Panc1 (cell line): ENCODE measurements at regions not wholly inside any gene's neighbourhood (a gene's known extent, or its start where the extent isn't known, plus 50 kb on each side); places are given as distances from the start of the nearest gene placed in this dataset.

ENCODE experiments used
- ATAC-seq: fragments of 200-7000 bp; cut with Tn5 transposase; 2 replicates; pipeline ENCODE4 v1.9.1; 2020; ENCODE audit warnings: mild to moderate bottlenecking, moderate library complexity
- BruUV-seq: library from RNA; stranded (reverse); fragments of 400-500 nt; replicated peaks from 2 replicates; lab custom pipeline; 2021; lab: Mats Ljungman, UMichigan
- CTCF ChIA-PET: fragments of 300-600 bp; sonication (Branson Sonifier 250); formaldehyde crosslinking; loops from one replicate; lab custom pipeline; 2022; ENCODE audit warnings: antibody characterized with exemption; lab: Charles Lee
- POLR2A ChIA-PET: fragments of 300-600 bp; sonication (Branson Sonifier 250); formaldehyde crosslinking; loops from one replicate; lab custom pipeline; 2022; ENCODE audit warnings: antibody characterized with exemption; lab: Charles Lee
- DNase-seq: peaks from one replicate; pipeline ENCODE4 v3.0.0-alpha.2; 2010; ENCODE audit warnings: low read depth, low spot score
- H3K27ac ChIP-seq: 2 replicates; pipeline ENCODE4 v1.5.1; 2011; ENCODE audit warnings: mild to moderate bottlenecking, low read length, inconsistent platforms
- H3K27me3 ChIP-seq: fragments of 200-500 bp; sonication (Bioruptor generic); 2 replicates; pipeline ENCODE4 v1.6.0; 2014; ENCODE audit warnings: low read length, inconsistent platforms; ENCODE audit not compliant: control insufficient read depth, insufficient read depth
- H3K36me3 ChIP-seq: fragments of 200-500 bp; sonication (Bioruptor generic); 2 replicates; pipeline ENCODE4 v1.5.1; 2014; ENCODE audit warnings: inconsistent platforms, mild to moderate bottlenecking, low read length, moderate library complexity; ENCODE audit not compliant: control insufficient read depth, insufficient read depth
- H3K4me1 ChIP-seq: 2 replicates; pipeline ENCODE4 v1.5.1; 2011; ENCODE audit warnings: inconsistent platforms, mild to moderate bottlenecking, low read length, moderate library complexity; ENCODE audit not compliant: control insufficient read depth, insufficient read depth
- H3K4me3 ChIP-seq, 2 experiments: 2 replicates each; pipeline ENCODE4 v1.5.1; 2011 to 2012; ENCODE audit warnings: low read depth in 2 of 2, low read length in 2 of 2, mild to moderate bottlenecking in 2 of 2, inconsistent platforms in 1 of 2, moderate library complexity in 1 of 2
- H3K9me3 ChIP-seq: fragments of 200-500 bp; sonication (Bioruptor generic); 2 replicates; pipeline ENCODE4 v1.5.1; 2014; ENCODE audit warnings: low read depth, mild to moderate bottlenecking, inconsistent platforms, low read length, moderate library complexity; ENCODE audit not compliant: control insufficient read depth, insufficient read depth
- POLR2AphosphoS5 ChIP-seq: IDR thresholded peaks from 2 replicates; pipeline ENCODE4 v1.6.1; 2012; ENCODE audit warnings: mild to moderate bottlenecking, low read depth, low read length, moderate library complexity
- SIN3A ChIP-seq: IDR thresholded peaks from 2 replicates; pipeline ENCODE4 v1.6.1; 2012; ENCODE audit warnings: low read depth, mild to moderate bottlenecking, low read length, moderate library complexity, borderline replicate concordance; ENCODE audit not compliant: insufficient read depth
- TCF7L2 ChIP-seq: IDR thresholded peaks from 2 replicates; pipeline ENCODE4 v1.6.1; 2011; ENCODE audit warnings: mild to moderate bottlenecking, low read depth, low read length, inconsistent platforms
- in situ Hi-C: cut with HindIII; loops from 2 replicates; pipeline ENCODE4 v1.10.0; 2016; ENCODE audit warnings: low sequenced_read_pairs, low pct_unique_long_range_greater_than_20kb
- intact Hi-C: fragments of 100-400 bp; cut with micrococcal nuclease; formaldehyde crosslinking; loops from one replicate; pipeline ENCODE4 v1.10.0; 2022; ENCODE audit not compliant: unreplicated experiment
- TF ChIP-seq, protein P1 (sequence below): fragments of 450-650 bp; IDR thresholded peaks from 2 replicates; pipeline ENCODE4 v1.5.1; 2017; ENCODE audit warnings: mild to moderate bottlenecking
- TF ChIP-seq, protein P2 (sequence below), 2 experiments: IDR thresholded peaks; 2 replicates each; pipeline ENCODE4 v1.6.1; 2011 to 2012; ENCODE audit warnings: low read depth in 2 of 2, control low read depth in 1 of 2, low read length in 1 of 2, mild to moderate bottlenecking in 1 of 2, moderate library complexity in 1 of 2; ENCODE audit not compliant: insufficient read depth in 1 of 2

DNA sequence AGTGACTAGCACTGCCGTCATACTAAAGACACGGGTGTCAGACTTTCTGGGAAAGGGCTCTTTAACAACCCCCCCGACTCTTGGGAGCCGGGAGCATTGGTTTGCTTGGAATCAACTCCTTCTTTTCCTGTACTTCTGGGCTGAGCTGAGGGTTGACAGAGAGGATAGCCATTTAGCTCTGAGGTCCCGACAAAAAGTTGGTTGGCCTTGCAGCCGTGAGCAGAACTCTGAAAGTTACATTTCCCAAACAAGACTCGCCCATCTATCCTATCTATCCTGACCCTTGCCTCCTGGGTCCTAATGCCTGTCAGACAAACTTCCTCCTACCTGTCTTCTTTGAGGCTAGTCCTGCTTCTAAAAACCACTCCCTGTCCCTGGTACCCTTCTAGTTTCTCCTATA is 460.8 kb upstream of the TOM1L1 start:
- TF ChIP-seq, protein P1, sequence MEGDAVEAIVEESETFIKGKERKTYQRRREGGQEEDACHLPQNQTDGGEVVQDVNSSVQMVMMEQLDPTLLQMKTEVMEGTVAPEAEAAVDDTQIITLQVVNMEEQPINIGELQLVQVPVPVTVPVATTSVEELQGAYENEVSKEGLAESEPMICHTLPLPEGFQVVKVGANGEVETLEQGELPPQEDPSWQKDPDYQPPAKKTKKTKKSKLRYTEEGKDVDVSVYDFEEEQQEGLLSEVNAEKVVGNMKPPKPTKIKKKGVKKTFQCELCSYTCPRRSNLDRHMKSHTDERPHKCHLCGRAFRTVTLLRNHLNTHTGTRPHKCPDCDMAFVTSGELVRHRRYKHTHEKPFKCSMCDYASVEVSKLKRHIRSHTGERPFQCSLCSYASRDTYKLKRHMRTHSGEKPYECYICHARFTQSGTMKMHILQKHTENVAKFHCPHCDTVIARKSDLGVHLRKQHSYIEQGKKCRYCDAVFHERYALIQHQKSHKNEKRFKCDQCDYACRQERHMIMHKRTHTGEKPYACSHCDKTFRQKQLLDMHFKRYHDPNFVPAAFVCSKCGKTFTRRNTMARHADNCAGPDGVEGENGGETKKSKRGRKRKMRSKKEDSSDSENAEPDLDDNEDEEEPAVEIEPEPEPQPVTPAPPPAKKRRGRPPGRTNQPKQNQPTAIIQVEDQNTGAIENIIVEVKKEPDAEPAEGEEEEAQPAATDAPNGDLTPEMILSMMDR, result no peak
- TF ChIP-seq TCF7L2 (no peak), SIN3A (no peak)
- Histone ChIP-seq H3K4me3 (no peak overlapping the region), H3K36me3 (no peaks in the 10 kb centered on the region), H3K27ac (no peak overlapping the region), H3K4me1 (no peaks in the 10 kb centered on the region), H3K9me3 (no peaks in the 10 kb centered on the region), H3K27me3 (no peaks in the 10 kb centered on the region)
- intact Hi-C loops, result no loop called here
- no TSS peak for BruUV-seq
- POLR2A ChIA-PET, result no interaction called here
- in situ Hi-C loops, result no loop called here
- DNase-seq (no peak), ATAC-seq (no peak)
- CTCF ChIA-PET, result no interaction called here

DNA sequence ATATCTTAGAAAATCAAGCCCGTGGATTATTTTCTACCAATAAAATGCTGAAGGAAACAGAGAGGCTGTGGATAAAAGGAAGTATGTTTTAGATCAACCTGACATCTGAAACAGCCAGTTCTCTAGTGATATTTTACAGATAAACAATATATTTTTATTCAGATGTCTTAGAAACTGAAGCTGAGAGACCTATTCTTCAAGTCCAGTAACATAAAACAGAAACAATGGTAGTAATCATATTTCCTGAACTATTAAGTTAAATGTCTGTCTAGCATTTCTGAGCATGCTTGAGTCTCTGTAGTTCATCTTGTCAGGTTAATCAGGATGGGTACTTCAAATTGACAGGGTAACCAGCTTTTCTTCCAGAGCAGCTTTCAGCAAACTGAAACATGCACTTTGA is 449.6 kb upstream of the TOM1L1 start:
- TF ChIP-seq TCF7L2 (no peak), POLR2AphosphoS5 (no peak), SIN3A (no peak)
- TF ChIP-seq, protein P2, sequence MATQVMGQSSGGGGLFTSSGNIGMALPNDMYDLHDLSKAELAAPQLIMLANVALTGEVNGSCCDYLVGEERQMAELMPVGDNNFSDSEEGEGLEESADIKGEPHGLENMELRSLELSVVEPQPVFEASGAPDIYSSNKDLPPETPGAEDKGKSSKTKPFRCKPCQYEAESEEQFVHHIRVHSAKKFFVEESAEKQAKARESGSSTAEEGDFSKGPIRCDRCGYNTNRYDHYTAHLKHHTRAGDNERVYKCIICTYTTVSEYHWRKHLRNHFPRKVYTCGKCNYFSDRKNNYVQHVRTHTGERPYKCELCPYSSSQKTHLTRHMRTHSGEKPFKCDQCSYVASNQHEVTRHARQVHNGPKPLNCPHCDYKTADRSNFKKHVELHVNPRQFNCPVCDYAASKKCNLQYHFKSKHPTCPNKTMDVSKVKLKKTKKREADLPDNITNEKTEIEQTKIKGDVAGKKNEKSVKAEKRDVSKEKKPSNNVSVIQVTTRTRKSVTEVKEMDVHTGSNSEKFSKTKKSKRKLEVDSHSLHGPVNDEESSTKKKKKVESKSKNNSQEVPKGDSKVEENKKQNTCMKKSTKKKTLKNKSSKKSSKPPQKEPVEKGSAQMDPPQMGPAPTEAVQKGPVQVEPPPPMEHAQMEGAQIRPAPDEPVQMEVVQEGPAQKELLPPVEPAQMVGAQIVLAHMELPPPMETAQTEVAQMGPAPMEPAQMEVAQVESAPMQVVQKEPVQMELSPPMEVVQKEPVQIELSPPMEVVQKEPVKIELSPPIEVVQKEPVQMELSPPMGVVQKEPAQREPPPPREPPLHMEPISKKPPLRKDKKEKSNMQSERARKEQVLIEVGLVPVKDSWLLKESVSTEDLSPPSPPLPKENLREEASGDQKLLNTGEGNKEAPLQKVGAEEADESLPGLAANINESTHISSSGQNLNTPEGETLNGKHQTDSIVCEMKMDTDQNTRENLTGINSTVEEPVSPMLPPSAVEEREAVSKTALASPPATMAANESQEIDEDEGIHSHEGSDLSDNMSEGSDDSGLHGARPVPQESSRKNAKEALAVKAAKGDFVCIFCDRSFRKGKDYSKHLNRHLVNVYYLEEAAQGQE (IDR thresholded peaks at IDR 0.05; ENCODE audit: insufficient read depth in 1 of 2, low read depth in 2 of 2, low read length in 1 of 2), result no peak
- TF ChIP-seq, protein P1, result no peak
- Histone ChIP-seq H3K4me1 (no peaks in the 10 kb centered on the region), H3K27ac (no peak overlapping the region), H3K9me3 (peaks cover 12% of the 10 kb centered on the region), H3K4me3 (no peak overlapping the region), H3K27me3 (no peaks in the 10 kb centered on the region), H3K36me3 (no peaks in the 10 kb centered on the region)
- POLR2A ChIA-PET, result no interaction called here
- in situ Hi-C loops (no loop called here), intact Hi-C loops (no loop called here)
- CTCF ChIA-PET, result no interaction called here
- no peak for DNase-seq
- no TSS peak for BruUV-seq
- ATAC-seq, result no peak
